Ascending aorta (tissue), 2 donors: ENCODE measurements at regions not wholly inside any gene's neighbourhood (a gene's known extent, or its start where the extent isn't known, plus 50 kb on each side); places are given as distances from the start of the nearest gene placed in this dataset.

Experiments used
- DNase-seq, 2 donors: peaks; one replicate each; pipeline ENCODE4 v3.0.0-alpha.2; 2019; ENCODE audit warnings: low spot score in 2 of 2
- H3K27ac ChIP-seq, 2 donors: fragments of 200-600 bp; sonication (generic); one replicate each; pipeline ENCODE4 v1.5.1; 2016 to 2017; ENCODE audit warnings: mild to moderate bottlenecking in 1 of 2
- H3K27me3 ChIP-seq: fragments of 200-600 bp; sonication (generic); one replicate; pipeline ENCODE4 v1.5.1; 2017
- H3K36me3 ChIP-seq, 2 donors: fragments of 200-600 bp; sonication (generic); one replicate each; pipeline ENCODE4 v1.5.1; 2016
- H3K4me1 ChIP-seq, 2 donors: fragments of 200-600 bp; sonication (generic); one replicate each; pipeline ENCODE4 v1.5.1; 2016 to 2017; ENCODE audit warnings: mild to moderate bottlenecking in 1 of 2
- H3K4me3 ChIP-seq, 2 donors: fragments of 200-600 bp; sonication (generic); one replicate each; pipeline ENCODE4 v1.5.1; 2016 to 2017; ENCODE audit warnings: mild to moderate bottlenecking in 1 of 2
- H3K9me3 ChIP-seq, 2 donors: fragments of 200-600 bp; sonication (generic); one replicate each; pipeline ENCODE4 v1.5.1; 2016
- intact Hi-C: fragments of 100-400 bp; cut with DNase I; formaldehyde crosslinking; loops from one replicate; pipeline ENCODE4 v1.15.1; 2023
- TF ChIP-seq, protein P1 (sequence below), 3 experiments: fragments of 200-600 bp in 2 of 3; fragments of 450-650 bp in 1 of 3; sonication (generic) in 2 of 3; IDR thresholded peaks; one replicate each; pipeline ENCODE4 v1.5.1; 2016 to 2019; ENCODE audit warnings: antibody characterized with exemption in 3 of 3, mild to moderate bottlenecking in 1 of 3, moderate library complexity in 1 of 3

DNA sequence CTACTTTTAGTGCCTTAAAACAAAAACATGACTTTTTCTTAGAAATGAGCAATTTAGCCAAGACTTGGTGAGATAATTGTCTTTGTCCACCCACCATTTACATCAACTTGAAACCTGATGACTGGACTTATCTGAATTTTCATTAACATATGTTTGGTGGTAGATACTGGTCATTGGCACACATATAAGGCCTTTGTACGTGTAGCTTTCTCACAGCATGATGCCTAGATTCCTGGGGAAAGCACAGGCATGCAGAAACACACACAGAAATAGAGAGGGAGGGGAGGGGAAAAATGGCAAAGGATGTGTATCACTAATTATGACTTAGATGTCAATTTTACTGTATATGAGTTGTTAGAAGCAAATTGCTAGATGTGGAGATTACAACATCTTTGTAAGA, 488.4 kb downstream of the NXPH1 start:
- TF ChIP-seq, protein P1, sequence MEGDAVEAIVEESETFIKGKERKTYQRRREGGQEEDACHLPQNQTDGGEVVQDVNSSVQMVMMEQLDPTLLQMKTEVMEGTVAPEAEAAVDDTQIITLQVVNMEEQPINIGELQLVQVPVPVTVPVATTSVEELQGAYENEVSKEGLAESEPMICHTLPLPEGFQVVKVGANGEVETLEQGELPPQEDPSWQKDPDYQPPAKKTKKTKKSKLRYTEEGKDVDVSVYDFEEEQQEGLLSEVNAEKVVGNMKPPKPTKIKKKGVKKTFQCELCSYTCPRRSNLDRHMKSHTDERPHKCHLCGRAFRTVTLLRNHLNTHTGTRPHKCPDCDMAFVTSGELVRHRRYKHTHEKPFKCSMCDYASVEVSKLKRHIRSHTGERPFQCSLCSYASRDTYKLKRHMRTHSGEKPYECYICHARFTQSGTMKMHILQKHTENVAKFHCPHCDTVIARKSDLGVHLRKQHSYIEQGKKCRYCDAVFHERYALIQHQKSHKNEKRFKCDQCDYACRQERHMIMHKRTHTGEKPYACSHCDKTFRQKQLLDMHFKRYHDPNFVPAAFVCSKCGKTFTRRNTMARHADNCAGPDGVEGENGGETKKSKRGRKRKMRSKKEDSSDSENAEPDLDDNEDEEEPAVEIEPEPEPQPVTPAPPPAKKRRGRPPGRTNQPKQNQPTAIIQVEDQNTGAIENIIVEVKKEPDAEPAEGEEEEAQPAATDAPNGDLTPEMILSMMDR (IDR thresholded peaks at IDR 0.05) = no peak
- intact Hi-C loops = no loop called here
- DNase-seq = no peak

DNA sequence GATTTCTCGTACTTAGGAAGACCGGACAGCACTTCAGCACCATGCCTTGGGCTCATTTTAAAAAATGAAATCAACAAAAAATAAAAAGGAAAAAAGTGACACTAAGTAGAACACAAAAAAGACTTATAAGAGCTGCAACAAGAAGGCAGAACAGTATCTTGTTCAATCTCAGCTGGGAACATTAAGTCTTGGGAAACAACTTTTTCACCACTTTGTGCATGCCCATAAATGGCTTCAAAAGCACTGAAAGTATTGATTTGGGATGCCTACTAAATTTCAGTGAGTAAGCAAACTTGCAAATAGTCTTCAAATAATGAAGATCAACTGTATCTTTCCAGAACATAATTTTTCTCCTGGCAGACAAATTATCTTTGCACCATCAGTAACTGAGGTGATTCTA, 489.3 kb downstream of the NXPH1 start:
- Histone ChIP-seq H3K4me1 (no peaks in the 10 kb centered on the region), H3K36me3 (no peaks in the 10 kb centered on the region), H3K27me3 (no peaks in the 10 kb centered on the region), H3K27ac (no peak overlapping the region), H3K9me3 (no peaks in the 10 kb centered on the region), H3K4me3 (no peak overlapping the region)
- intact Hi-C loops = no loop called here
- no peak for DNase-seq
- TF ChIP-seq, protein P1 (IDR thresholded peaks at IDR 0.05) = no peak

More for the DNA sequence above, 488.4 kb downstream of the NXPH1 start:
- no peak overlapping the region for H3K27ac ChIP-seq
- H3K9me3 ChIP-seq = no peaks in the 10 kb centered on the region
- no peaks in the 10 kb centered on the region for H3K27me3 ChIP-seq
- H3K4me3 ChIP-seq = no peak overlapping the region
- H3K36me3 ChIP-seq = no peaks in the 10 kb centered on the region
- H3K4me1 ChIP-seq = no peaks in the 10 kb centered on the region

DNA sequence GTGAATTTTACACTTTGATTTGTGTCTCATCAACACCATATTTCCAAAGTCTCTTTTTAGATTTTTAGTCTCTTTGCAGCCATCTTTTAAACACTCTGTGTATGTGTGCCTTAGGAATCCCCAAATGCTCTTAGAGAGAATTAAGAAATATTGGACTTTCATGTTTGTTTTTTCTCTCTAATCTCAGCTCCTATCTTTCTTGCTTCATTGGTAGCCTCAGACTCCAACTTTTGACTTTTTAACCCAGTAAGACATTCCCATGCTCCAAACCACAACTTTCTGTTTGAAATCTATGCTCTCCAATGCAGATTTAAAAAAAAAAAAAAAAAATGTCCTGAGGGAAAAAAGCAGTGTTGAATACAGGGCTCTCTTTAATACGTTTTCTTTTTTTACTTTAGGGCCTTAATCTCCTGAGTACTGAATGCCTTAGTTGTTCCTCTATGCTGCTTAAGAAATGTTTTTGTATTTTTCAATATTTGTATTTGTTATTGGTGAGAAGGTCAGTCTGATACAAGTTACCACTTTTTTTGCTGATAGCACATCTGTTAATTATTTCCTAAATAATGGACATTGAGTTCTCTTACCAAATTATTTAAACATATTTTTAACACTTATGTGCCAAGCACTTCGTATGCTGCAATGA, 489.9 kb downstream of the NXPH1 start:
- no peaks in the 10 kb centered on the region for H3K36me3 ChIP-seq
- TF ChIP-seq, protein P1 (IDR thresholded peaks at IDR 0.05) = no peak
- H3K27ac ChIP-seq = no peak overlapping the region
- H3K4me3 ChIP-seq = no peak overlapping the region
- no peak for DNase-seq
- H3K9me3 ChIP-seq = no peaks in the 10 kb centered on the region
- no peaks in the 10 kb centered on the region for H3K27me3 ChIP-seq
- no peaks in the 10 kb centered on the region for H3K4me1 ChIP-seq
- intact Hi-C loops = no loop called here

DNA sequence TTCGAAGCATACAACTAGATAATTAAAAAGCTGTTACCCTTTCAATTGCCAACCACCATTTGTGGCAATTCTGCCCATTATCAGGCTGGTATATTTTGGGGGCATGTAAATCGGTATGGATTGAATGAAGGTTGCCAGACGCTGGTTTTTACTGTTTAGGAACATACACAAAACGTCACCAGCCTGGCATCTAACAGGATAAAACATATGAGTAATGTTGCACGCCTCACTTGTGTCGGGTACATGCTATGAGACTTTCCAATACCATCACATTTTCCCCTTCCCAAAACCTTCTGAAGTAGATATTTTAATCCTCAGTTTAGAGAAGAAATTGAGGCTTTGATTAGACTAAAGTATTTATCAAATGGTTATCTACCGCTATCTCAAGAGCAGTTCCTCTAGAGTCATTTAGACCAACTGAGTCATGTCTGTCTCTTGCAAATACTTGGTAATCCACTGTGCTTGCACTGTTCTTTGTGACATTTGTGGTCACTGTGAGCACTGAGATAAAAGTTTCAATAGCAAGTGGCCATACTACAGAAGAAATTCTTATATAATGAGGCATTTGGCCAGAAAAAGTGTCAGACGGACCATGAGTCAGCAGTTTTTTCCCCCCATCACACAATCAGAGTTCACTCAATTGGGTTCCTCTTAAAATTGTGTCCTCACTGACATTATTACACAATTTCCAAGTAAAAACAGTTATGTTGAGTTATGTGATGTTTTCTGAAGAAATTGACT, 498.7 kb downstream of the NXPH1 start:
- Histone ChIP-seq H3K36me3 (no peaks in the 10 kb centered on the region), H3K4me1 (no peaks in the 10 kb centered on the region), H3K27ac (no peak overlapping the region), H3K9me3 (no peaks in the 10 kb centered on the region), H3K27me3 (no peaks in the 10 kb centered on the region), H3K4me3 (no peak overlapping the region)
- intact Hi-C loops = no loop called here
- TF ChIP-seq, protein P1 (IDR thresholded peaks at IDR 0.05) = no peak
- no peak for DNase-seq

DNA sequence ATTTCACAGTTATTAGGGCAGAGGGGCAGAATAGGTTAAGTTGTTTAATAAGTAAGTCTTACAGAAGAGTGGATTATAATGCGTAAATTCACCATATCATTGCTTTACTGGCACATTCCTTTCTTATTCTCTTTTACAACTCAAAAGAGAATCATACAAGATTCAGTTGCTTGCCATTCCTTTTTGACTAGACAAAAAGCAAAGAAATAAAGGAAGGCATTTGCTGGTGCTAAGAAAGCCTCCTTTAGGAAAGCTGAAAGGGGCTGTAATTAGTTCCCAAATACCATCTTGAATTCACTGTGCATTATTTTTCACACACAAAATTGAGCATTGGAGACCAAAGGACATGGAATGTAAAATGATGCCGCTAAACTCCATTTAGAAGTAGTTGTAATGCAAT, 499.3 kb downstream of the NXPH1 start:
- no peak for DNase-seq
- TF ChIP-seq, protein P1 (IDR thresholded peaks at IDR 0.05) = no peak
- no peak overlapping the region for H3K27ac ChIP-seq
- no peaks in the 10 kb centered on the region for H3K27me3 ChIP-seq
- H3K4me3 ChIP-seq = no peak overlapping the region
- no peaks in the 10 kb centered on the region for H3K9me3 ChIP-seq
- H3K4me1 ChIP-seq = no peaks in the 10 kb centered on the region
- intact Hi-C loops = no loop called here
- no peaks in the 10 kb centered on the region for H3K36me3 ChIP-seq
